Esophagus squamous epithelium (tissue), 4 donors: ENCODE measurements at regions not wholly inside any gene's neighbourhood (a gene's known extent, or its start where the extent isn't known, plus 50 kb on each side); places are given as distances from the start of the nearest gene placed in this dataset.

Experiments used
- POLR2A ChIP-seq, 4 donors: fragments of 450-650 bp; IDR thresholded peaks; one replicate each; pipeline ENCODE4 v1.6.1; 2017; ENCODE audit warnings: antibody characterized with exemption in 4 of 4, mild to moderate bottlenecking in 4 of 4, moderate library complexity in 3 of 4
- TF ChIP-seq, protein P1 (sequence below), 6 experiments: fragments of 450-650 bp in 4 of 6; fragments of 200-600 bp in 2 of 6; sonication (generic) in 2 of 6; IDR thresholded peaks; one replicate each; pipeline ENCODE4 v1.5.1; 2016 to 2019; ENCODE audit warnings: antibody characterized with exemption in 6 of 6, mild to moderate bottlenecking in 4 of 6, moderate library complexity in 4 of 6

DNA sequence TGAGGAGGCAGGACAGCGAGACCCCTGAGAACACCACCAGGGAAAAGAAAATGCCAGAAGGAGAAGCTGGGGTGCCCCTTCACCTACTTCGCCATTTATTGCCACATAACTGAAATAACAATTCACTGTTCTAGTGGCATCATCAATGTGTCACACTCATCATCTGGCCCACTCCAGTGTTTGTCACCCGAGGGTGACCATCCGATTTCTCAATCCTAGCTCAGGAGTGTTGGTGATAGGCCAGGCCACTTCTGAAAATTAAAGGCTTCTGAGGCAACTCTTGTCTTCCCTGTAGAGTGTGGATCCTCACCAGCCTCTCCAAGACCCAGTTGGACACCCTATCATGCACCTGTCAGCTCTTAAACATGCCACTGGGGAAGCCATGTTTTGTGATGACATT, 62.9 kb upstream of the BZW1 start:
- no peak for TF ChIP-seq POLR2A (IDR thresholded peaks at IDR 0.05)
- TF ChIP-seq, protein P1, sequence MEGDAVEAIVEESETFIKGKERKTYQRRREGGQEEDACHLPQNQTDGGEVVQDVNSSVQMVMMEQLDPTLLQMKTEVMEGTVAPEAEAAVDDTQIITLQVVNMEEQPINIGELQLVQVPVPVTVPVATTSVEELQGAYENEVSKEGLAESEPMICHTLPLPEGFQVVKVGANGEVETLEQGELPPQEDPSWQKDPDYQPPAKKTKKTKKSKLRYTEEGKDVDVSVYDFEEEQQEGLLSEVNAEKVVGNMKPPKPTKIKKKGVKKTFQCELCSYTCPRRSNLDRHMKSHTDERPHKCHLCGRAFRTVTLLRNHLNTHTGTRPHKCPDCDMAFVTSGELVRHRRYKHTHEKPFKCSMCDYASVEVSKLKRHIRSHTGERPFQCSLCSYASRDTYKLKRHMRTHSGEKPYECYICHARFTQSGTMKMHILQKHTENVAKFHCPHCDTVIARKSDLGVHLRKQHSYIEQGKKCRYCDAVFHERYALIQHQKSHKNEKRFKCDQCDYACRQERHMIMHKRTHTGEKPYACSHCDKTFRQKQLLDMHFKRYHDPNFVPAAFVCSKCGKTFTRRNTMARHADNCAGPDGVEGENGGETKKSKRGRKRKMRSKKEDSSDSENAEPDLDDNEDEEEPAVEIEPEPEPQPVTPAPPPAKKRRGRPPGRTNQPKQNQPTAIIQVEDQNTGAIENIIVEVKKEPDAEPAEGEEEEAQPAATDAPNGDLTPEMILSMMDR (IDR thresholded peaks at IDR 0.05) = no peak
